B cell (primary cell): ENCODE measurements at regions not wholly inside any gene's neighbourhood (a gene's known extent, or its start where the extent isn't known, plus 50 kb on each side); places are given as distances from the start of the nearest gene placed in this dataset.

Experiments used
- EZH2 ChIP-seq: IDR thresholded peaks from 2 replicates; pipeline ENCODE4 v1.6.1; 2012; ENCODE audit warnings: borderline replicate concordance, low read depth, mild to moderate bottlenecking, moderate library complexity, low read length; ENCODE audit not compliant: insufficient read depth, poor library complexity, severe bottlenecking
- TF ChIP-seq, protein P1 (sequence below): fragments of 200-600 bp; IDR thresholded peaks from one replicate; pipeline ENCODE4 v1.8.0; 2022; ENCODE audit warnings: antibody characterized with exemption, mild to moderate bottlenecking

DNA sequence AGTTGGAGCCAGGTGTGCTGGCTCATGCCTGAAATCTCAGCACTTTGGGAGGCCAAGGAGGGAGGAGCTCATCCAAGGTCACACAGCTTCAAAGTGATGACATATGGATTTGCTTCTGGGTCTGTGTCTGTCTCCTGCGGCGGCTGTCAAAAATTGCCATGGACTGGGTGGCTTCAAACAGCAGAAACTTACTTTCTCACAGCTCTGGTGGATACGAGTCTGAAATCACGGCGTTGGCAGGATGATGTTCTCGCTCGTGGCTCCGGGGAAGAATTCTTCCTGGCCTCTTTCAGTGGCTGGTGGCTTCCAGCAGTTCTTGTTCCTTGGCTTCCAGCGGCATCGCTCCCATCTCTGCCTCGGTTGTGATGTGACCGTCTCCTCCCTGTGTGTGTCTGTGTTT is 314.8 kb upstream of the C1orf174 start:
- TF ChIP-seq, protein P1, sequence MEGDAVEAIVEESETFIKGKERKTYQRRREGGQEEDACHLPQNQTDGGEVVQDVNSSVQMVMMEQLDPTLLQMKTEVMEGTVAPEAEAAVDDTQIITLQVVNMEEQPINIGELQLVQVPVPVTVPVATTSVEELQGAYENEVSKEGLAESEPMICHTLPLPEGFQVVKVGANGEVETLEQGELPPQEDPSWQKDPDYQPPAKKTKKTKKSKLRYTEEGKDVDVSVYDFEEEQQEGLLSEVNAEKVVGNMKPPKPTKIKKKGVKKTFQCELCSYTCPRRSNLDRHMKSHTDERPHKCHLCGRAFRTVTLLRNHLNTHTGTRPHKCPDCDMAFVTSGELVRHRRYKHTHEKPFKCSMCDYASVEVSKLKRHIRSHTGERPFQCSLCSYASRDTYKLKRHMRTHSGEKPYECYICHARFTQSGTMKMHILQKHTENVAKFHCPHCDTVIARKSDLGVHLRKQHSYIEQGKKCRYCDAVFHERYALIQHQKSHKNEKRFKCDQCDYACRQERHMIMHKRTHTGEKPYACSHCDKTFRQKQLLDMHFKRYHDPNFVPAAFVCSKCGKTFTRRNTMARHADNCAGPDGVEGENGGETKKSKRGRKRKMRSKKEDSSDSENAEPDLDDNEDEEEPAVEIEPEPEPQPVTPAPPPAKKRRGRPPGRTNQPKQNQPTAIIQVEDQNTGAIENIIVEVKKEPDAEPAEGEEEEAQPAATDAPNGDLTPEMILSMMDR = no peak
- TF ChIP-seq EZH2 = no peak
